GM19372 (cell line): ENCODE measurements at regions not wholly inside any gene's neighbourhood (a gene's known extent, or its start where the extent isn't known, plus 50 kb on each side); places are given as distances from the start of the nearest gene placed in this dataset.
"Not testable (repeated sequence)": the region's sequence is repeated elsewhere in the genome, so short reads cannot be mapped to it uniquely, and the experiment has no call there.

ENCODE experiments used
- ATAC-seq: cut with Tn5 transposase; IDR thresholded peaks from one replicate; pipeline ENCODE4 v1.9.1; 2021; ENCODE audit warnings: mild to moderate bottlenecking, low read depth, moderate library complexity; ENCODE audit not compliant: unreplicated experiment

GRCh38 chrX:107296184-107296583 lies 89.8 kb downstream of the DNAAF6 start:
- not testable (repeated sequence) for ATAC-seq

GRCh38 chrX:107298276-107298675 lies 91.9 kb downstream of the DNAAF6 start:
- ATAC-seq = no peak

DNA sequence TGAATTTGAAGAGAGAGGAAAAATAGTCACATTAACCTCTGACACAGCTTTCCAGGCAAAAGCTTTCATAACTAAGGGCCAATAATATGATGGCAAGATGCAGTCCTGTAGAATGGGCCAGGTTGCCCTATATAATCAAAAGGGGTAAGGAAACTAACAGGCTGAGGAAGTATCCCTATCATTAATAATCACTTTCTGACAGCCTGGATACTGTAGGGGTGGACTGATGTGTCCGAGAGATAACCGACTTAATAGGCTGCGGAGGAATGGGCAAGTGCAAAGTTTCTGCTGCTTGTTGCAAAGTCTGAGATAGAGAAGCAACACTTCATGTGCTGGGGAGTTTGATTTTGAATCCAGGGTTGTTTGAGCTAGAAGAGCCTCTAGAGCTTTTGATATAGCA lies 94.8 kb downstream of the DNAAF6 start:
- ATAC-seq = no peak

GRCh38 chrX:107304141-107304540 lies 97.7 kb downstream of the DNAAF6 start:
- no peak for ATAC-seq

- no peak for ATAC-seq
Measured at GRCh38 chrX:107323786-107324492, 117.5 kb downstream of the DNAAF6 start.

DNA sequence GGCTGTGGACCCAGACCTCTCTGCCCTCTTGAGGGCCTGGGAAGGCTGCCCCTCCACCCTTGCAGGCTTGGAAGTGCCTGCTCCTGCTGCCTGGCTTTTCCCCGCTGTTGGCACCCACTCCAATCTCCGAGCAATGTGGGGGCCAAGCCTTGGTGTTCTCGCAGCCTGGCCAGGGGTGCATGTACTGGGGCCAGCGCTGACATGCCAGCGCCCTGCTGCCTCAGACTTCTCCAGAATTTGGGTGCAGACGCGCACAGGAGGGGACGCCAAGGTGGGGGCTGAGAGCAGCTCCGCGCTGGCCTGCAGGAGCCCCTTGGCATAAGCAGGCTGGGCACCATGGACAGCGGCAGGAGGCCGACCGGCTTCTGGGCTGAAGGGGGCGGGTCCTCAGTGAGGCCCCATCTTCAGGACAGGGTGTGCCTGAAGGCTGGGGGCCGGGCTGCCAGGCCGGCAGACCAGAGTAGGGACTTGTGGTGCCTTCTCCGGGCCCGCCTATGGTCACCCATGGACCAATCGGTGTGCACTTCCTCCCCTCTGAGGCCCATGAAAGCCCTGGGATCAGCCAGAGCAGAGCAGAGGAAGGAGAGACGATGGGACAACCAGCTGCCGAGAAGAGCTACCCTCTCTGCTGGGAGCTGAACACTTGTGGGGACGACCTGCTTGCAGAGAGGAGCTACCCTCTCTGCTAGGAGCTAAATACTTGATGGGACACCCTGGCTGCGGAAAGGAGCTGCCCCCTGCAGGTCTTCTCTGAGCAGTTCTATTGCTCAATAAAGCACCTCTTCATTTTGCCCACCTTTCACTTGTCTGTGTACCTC lies 118.3 kb downstream of the DNAAF6 start:
- ATAC-seq = no peak

DNA sequence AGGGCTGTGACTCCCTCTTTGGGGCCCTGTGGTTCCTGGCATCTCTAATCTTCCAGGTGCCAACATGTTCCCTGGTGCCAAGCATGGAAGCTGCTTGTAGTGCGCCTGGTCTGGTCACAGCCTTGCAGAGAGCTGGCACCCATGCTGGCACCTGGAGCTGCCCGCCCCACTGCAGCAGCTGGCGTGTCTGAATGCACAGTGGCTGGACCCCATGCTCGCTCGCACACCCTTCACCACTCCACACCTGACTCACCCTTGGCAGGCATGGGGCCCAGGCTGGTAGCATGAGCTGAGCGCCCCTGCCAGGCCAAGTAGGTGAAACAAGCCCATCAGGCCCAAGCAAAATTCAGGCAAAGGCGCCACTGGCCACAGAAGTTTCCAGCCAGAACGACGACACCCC lies 119.1 kb downstream of the DNAAF6 start:
- ATAC-seq = no peak

GRCh38 chrX:107348051-107348450 lies 101.4 kb upstream of the FRMPD3 start:
- ATAC-seq = no peak

DNA sequence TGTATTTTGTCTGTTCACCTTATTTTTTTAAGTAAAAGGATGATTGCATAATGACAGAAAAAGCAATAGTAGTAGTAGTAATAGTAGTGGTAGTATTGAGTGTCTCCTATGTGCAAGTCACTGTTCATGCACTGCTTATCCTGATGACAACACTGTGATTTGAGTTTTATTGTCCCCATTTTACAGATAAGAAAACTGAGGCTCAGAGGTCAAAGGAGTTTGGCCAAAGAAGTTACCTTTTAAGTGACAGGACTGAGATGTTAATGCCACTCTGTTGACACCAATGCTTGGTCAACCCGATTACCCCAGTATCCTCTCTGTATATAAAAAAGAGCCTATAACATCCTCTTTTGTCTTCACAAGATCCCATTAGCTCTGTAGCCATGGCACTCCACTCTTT lies 100.5 kb upstream of the FRMPD3 start:
- ATAC-seq = no peak

DNA sequence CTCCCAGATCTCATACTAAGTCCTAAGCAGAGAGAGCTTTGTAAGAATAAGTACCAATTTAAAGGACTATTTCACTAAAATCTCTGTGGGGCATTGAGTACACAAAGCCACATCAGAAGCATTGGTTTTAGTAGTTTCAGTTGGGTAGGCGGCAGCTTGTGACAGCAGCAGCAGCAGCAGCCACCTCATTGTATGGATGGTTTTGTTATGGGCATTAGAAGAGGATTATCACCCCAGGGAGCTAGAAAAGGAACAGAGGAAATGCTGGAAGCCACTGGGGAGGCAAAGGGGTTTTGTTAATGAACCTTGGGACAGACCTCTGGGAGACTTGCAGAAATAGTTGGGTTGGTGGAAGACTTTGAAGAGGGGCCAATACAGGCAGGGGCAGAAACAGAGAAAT lies 93.9 kb upstream of the FRMPD3 start:
- no peak for ATAC-seq

DNA sequence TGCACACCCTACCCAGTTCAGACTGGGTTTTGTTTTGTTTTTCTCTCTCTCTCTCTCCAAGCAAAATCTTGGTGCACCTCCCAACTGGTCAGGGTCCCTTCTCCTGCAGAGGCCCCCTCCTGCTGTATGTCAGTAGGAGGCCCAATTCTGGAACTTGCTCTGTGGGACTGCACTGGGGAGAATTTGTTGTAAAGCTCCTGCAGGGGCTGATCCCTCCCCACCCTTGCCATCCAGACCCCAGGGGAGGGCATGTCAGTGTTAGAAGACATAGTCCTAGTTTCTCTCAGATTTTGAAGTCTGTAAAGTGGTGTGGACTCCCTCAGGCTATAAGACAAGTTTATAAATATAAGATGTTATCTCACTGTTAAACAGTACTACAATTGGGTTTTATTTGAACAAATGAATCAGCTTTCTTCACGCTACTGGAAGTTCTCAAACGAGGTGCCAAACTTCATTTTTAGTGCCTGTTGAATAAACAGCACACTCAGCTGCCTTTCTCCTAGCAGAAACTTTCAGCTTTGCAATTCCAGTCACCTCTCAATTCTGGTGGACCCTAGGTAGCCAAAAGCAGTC lies 88.6 kb upstream of the FRMPD3 start:
- ATAC-seq = no peak

GRCh38 chrX:107370185-107370584 lies 79.3 kb upstream of the FRMPD3 start:
- ATAC-seq = not testable (repeated sequence)

DNA sequence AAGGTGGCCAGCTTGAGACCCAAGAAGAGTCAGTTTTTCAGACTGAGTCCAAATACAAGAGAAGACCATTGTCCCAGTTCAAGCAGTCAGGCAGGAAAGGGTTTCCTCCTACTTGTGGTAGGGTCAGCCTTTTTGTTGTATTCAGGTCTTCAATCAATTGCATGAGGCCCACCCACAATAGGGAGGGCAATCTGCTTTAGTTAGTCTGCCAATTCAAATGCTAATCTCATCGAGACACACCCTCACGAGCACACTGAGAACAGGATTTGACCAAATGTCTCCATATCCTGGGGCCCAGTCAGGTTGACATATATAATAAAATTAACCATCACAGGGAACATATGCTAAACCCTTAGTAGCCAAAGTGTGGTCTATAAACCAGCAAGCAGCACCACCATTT lies 75.3 kb upstream of the FRMPD3 start:
- no peak for ATAC-seq

DNA sequence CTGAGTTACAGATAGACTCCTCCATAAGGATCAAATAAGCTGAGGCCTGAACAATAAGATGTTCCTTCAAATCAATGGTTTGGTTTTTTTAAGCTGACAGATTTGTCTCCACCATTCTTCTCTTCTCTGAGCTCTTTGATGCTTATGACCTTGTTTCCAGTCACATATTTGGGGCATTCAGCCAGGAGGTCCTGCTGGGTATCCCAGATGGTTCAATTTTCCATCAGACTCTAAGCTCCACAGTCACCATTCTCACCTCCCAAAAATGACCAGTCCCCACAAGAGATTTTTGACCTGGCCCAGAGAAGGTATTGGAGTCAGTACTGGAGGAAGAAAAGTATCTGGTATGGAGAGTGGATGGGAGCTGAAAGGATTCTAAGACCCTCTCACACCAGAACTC lies 74.6 kb upstream of the FRMPD3 start:
- ATAC-seq = no peak

DNA sequence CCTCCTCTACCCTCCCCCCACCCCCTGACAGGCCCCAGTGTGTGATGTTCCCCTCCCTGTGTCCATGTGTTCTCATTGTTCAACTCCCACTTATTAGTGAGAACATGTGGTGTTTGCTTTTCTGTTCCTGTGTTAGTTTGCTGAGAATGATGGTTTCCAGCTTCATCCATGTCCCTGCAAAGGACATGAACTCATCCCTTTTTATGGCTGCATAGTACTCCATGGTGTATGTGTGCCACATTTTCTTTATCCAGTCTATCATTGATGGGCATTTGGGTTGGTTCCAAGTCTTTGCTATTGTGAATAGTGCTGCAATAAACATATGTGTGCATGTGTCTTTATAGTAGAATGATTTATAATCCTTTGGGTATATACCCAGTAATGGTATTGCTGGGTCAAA lies 73.3 kb upstream of the FRMPD3 start:
- not testable (repeated sequence) for ATAC-seq

DNA sequence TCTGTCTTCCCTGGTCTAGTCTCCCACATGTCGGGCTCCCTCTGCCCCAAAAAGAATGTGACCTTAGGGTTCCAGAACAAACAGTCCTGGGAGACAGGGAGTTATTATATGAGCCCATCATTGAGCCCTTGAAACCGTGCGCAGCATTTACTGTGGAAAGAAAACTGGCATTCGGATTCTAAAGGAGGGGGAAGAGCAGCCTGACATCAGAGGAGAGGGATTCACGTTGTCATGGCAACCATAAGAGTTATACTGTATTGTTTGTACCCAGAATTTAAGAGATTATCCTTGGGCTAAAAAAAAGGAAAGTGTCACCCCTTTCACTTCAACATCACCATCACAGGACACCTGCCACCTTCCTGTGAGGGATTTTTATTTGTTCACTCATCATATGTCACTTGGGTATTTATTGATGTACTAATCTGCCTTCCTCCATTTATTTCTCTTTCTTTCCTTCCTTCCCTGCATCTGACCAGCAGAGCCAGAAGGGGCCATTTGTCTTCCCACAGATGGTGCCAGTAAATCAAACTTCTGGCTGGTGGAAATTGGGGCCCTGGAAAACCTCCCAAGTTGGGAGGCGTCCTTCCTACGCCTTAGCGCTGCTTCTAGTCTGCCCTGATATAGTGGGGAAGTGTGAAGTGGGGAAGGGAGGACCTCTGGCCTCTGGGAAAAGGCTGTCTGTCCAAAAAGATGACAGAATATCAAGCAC lies 64.9 kb upstream of the FRMPD3 start:
- no peak for ATAC-seq

- ATAC-seq = no peak
Measured at GRCh38 chrX:107389726-107390125, 59.7 kb upstream of the FRMPD3 start.

DNA sequence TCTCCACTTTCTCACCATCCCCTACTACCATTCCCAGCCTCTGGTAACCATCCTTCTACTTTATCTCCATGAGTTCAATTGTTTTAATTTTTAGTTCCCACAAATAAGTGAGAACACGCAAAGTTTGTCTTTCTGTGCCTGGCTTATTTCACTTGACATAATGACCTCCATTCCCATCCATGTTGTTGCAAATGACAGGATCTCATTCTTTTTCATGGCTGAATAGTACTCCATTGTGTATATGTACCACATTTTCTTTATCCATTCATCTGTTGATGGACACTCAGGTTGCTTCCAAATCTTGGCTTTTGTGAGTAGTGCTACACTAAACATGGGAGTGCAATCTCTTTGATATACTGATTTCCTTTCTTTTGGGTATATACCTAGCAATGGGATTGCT lies 55.8 kb upstream of the FRMPD3 start:
- not testable (repeated sequence) for ATAC-seq

- ATAC-seq = no peak
Measured at GRCh38 chrX:107396235-107396634, 53.2 kb upstream of the FRMPD3 start.

DNA sequence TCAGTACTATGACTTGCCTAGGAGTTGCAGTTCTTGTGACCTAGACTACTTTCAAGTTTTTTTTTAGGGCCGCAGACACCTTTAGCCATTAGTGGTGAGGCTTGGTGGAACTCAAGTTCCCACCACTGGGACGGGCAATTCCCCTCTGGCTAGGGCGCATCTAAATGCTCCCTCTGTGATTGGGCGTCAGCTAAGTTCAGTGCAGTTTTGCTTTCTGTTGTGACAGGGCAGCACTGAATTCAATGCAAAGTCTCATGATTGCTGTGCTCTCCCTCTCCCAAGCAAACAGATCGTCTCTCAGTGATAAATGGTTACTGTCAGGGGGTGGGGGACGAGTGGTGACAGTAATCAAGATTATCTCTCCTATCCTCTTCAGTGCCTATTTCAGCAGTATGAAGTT lies 52.7 kb upstream of the FRMPD3 start:
- no peak for ATAC-seq

GRCh38 chrX:107398115-107398514 lies 51.3 kb upstream of the FRMPD3 start:
- peak; percentile 72 for ATAC-seq
